Smooth muscle cell (in vitro differentiated cells): ENCODE measurements at regions not wholly inside any gene's neighbourhood (a gene's known extent, or its start where the extent isn't known, plus 50 kb on each side); places are given as distances from the start of the nearest gene placed in this dataset.
A peak's percentile ranks its signal among the peaks of the same experiment; 100 is the strongest.

Experiments used
- DNase-seq: peaks from one replicate; lab custom pipeline; 2025; ENCODE audit not compliant: unreplicated experiment; lab: John Stamatoyannopoulos, UW
- H2AFZ ChIP-seq: fragments of 200-600 bp; sonication (generic); 2 replicates; pipeline ENCODE4 v1.6.0; 2016; ENCODE audit warnings: antibody characterized with exemption, low read depth, mild to moderate bottlenecking
- H3F3A ChIP-seq: fragments of 200-600 bp; sonication (generic); 2 replicates; pipeline ENCODE4 v1.6.0; 2017; ENCODE audit warnings: antibody characterized with exemption, low read depth
- H3K27ac ChIP-seq: fragments of 200-600 bp; sonication (generic); 2 replicates; pipeline ENCODE4 v1.5.1; 2016; ENCODE audit warnings: low read depth, mild to moderate bottlenecking
- H3K27me3 ChIP-seq: fragments of 200-600 bp; sonication (generic); 2 replicates; pipeline ENCODE4 v1.6.1; 2016; ENCODE audit warnings: low read depth, mild to moderate bottlenecking
- H3K36me3 ChIP-seq: fragments of 200-600 bp; sonication (generic); 2 replicates; pipeline ENCODE4 v1.5.1; 2016; ENCODE audit warnings: low read depth
- H3K4me1 ChIP-seq: fragments of 200-600 bp; sonication (generic); 2 replicates; pipeline ENCODE4 v1.5.1; 2016; ENCODE audit warnings: low read depth
- H3K4me2 ChIP-seq: fragments of 200-600 bp; sonication (generic); 2 replicates; pipeline ENCODE4 v1.6.0; 2016; ENCODE audit warnings: mild to moderate bottlenecking
- H3K4me3 ChIP-seq: fragments of 200-600 bp; sonication (generic); 2 replicates; pipeline ENCODE4 v1.5.1; 2016; ENCODE audit warnings: mild to moderate bottlenecking
- H3K79me2 ChIP-seq: fragments of 200-600 bp; sonication (generic); 2 replicates; pipeline ENCODE4 v1.6.0; 2016; ENCODE audit warnings: low read depth, mild to moderate bottlenecking
- H3K9ac ChIP-seq: fragments of 200-600 bp; sonication (generic); 2 replicates; pipeline ENCODE4 v1.6.0; 2016; ENCODE audit warnings: low read depth
- H3K9me3 ChIP-seq: fragments of 200-600 bp; sonication (generic); replicated peaks from 2 replicates; pipeline ENCODE4 v1.5.1; 2016; ENCODE audit warnings: low read depth
- H4K20me1 ChIP-seq: fragments of 200-600 bp; sonication (generic); 2 replicates; pipeline ENCODE4 v1.6.0; 2016; ENCODE audit warnings: low read depth
- CTCF ChIP-seq: fragments of 200-600 bp; sonication (generic); IDR thresholded peaks from 2 replicates; pipeline ENCODE4 v1.5.1; 2017; ENCODE audit warnings: borderline replicate concordance, mild to moderate bottlenecking, antibody characterized with exemption; ENCODE audit not compliant: insufficient read depth, poor library complexity, severe bottlenecking
- WGBS: methylation state at CpG from one replicate; pipeline ENCODE4 v1.1.7; 2016; ENCODE audit warnings: low lambda C conversion rate; 5-methylcytosine and 5-hydroxymethylcytosine counted together

GRCh38 chr2:217070043-217070430, 210.2 kb upstream of the TNP1 start:
- no peak for DNase-seq
- 85% methylated on average over 9 of the region's 9 CpGs for WGBS
- TF ChIP-seq CTCF: no peak
- Histone ChIP-seq H3K27me3 (no peaks in the 10 kb centered on the region), H3K27ac (no peak overlapping the region), H3K36me3 (no peaks in the 10 kb centered on the region), H3F3A (peaks cover 9% of the 10 kb centered on the region), H4K20me1 (no peaks in the 10 kb centered on the region), H3K4me2 (no peak overlapping the region), H2AFZ (peak overlapping the region; percentile 23), H3K9ac (no peak overlapping the region), H3K79me2 (no peaks in the 10 kb centered on the region), H3K9me3 (peaks cover 4% of the 10 kb centered on the region), H3K4me3 (no peak overlapping the region), H3K4me1 (no peaks in the 10 kb centered on the region)

DNA sequence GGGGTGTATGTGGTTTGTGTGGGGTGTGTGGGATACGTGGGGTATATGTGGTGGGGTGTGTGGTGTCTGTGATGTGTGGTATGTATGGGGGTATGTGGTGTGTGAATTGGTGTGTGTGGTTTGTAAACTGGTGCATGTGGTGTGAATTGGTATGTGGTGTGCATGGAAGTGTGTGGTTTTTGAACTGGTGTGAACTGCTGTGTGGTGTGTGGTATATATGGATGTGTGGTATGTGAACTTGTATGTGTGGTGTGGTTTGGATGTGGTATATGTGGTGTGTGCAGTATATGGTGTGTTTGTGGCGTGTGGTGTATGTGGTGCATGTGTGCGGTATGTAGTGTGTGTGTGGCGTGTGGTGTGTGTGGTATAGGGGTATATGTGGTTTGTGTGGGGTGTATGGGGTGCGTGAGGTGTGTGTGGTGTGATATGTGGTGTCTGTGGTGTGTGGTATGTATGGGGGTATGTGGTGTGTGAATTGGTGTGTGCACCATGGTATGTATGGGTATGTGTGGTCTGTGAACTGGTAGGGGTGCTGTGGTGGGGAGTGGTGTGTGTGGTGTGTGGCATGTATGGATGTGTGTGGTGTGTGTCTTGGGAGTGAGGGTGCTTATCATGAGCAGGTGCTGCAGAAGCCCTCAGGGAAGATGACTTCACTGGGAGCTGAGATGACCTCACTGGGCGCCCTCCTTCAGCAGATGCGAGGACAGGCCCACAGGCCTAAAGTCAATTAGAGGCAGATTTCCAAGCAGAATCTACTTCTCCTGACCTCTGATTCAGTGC, 209.6 kb upstream of the TNP1 start:
- no peak overlapping the region for H2AFZ ChIP-seq
- H3K4me3 ChIP-seq: no peak overlapping the region
- H3F3A ChIP-seq: peaks cover 9% of the 10 kb centered on the region
- peaks cover 5% of the 10 kb centered on the region for H3K4me1 ChIP-seq
- no peak for TF ChIP-seq CTCF
- H3K79me2 ChIP-seq: no peaks in the 10 kb centered on the region
- H3K4me2 ChIP-seq: no peak overlapping the region
- no peak overlapping the region for H3K9ac ChIP-seq
- H3K9me3 ChIP-seq: peaks cover 4% of the 10 kb centered on the region
- no peak for DNase-seq
- WGBS: 98% methylated on average over 7 of the region's 7 CpGs
- H3K27me3 ChIP-seq: no peaks in the 10 kb centered on the region
- H3K27ac ChIP-seq: no peak overlapping the region
- H3K36me3 ChIP-seq: no peaks in the 10 kb centered on the region
- H4K20me1 ChIP-seq: no peaks in the 10 kb centered on the region

DNA sequence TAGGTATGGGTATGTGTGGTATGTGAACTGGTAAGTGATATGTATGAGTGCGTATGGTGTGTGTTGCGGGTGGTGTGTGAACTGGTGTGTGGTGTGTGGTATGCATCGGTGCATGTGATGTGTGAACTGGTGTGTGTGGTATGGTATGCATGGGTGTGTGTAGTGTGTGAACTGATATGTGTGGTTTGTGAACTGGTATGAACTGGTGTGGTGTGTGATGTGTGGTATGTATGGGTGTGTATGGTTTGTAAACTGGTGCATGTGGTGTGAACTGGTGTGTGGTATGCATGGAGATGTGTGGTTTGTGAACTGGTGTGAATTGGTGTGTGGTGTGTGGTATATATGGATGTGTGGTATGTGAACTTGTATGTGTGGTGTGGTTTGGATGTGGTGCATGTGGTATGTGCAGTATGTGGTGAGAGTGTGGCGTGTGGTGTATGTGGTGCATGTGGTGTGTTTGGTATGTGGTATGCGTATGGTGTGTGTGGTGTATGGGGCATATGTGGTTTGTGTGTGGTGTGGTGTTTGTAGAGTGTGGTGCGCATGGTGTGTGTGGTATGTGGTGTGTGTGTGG, 208.9 kb upstream of the TNP1 start:
- TF ChIP-seq CTCF: no peak
- Histone ChIP-seq H3K36me3 (no peaks in the 10 kb centered on the region), H3K4me1 (peaks cover 11% of the 10 kb centered on the region), H3K9me3 (peaks cover 4% of the 10 kb centered on the region), H3K27me3 (no peaks in the 10 kb centered on the region), H3K4me2 (no peak overlapping the region), H3K4me3 (no peak overlapping the region), H3K79me2 (no peaks in the 10 kb centered on the region), H3F3A (peaks cover 9% of the 10 kb centered on the region), H3K9ac (no peak overlapping the region), H2AFZ (no peak overlapping the region), H4K20me1 (no peaks in the 10 kb centered on the region), H3K27ac (no peak overlapping the region)
- 97% methylated on average over 6 of the region's 6 CpGs for WGBS
- no peak for DNase-seq

DNA sequence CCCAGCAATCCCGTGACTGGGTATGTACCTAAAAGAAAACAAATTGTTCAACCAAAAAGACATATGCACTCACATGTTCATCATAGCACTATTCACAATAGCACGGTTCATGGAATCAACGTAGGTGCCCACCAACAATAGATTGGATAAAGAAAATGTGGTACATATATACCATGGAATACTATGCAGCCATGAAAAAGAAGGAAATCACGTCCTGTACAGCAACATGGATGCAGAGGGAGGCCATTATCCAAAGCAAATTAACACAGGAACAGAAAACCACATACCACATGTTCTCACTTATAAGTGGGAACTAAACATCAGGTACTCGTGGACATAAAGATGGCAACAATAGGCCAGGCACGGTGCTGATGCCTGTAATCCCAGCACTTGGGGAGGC, 207.9 kb upstream of the TNP1 start:
- H3K9me3 ChIP-seq: peaks cover 4% of the 10 kb centered on the region
- no peak overlapping the region for H3K9ac ChIP-seq
- H3F3A ChIP-seq: peaks cover 9% of the 10 kb centered on the region
- 98% methylated on average over 6 of the region's 6 CpGs for WGBS
- no peaks in the 10 kb centered on the region for H3K36me3 ChIP-seq
- H4K20me1 ChIP-seq: no peaks in the 10 kb centered on the region
- H3K4me1 ChIP-seq: peaks cover 16% of the 10 kb centered on the region
- no peak overlapping the region for H3K4me2 ChIP-seq
- no peaks in the 10 kb centered on the region for H3K27me3 ChIP-seq
- no peak overlapping the region for H2AFZ ChIP-seq
- H3K4me3 ChIP-seq: no peak overlapping the region
- H3K27ac ChIP-seq: no peak overlapping the region
- DNase-seq: no peak
- H3K79me2 ChIP-seq: no peaks in the 10 kb centered on the region
- TF ChIP-seq CTCF: no peak
